Mesenchymal stem cell (in vitro differentiated cells and primary cell): ENCODE measurements at regions not wholly inside any gene's neighbourhood (a gene's known extent, or its start where the extent isn't known, plus 50 kb on each side); places are given as distances from the start of the nearest gene placed in this dataset.

ENCODE experiments used
- DNase-seq: peaks from one replicate; pipeline ENCODE4 v3.0.0-alpha.2; 2013
- H2AFZ ChIP-seq: one replicate; pipeline ENCODE4 v1.6.1; 2013; ENCODE audit warnings: low read depth, mild to moderate bottlenecking, control low read depth, inconsistent platforms, low read length, moderate library complexity
- H2AK5ac ChIP-seq: 2 replicates; pipeline ENCODE4 v1.6.1; 2013; ENCODE audit warnings: low read length, moderate library complexity, mild to moderate bottlenecking, inconsistent platforms; ENCODE audit not compliant: severe bottlenecking
- H2BK120ac ChIP-seq: one replicate; pipeline ENCODE4 v1.6.1; 2013; ENCODE audit warnings: low read depth, mild to moderate bottlenecking, inconsistent platforms, low read length, moderate library complexity
- H2BK12ac ChIP-seq, 2 experiments: one replicate each; pipeline ENCODE4 v1.6.1; 2013; ENCODE audit warnings: inconsistent platforms in 2 of 2, low read length in 2 of 2, mild to moderate bottlenecking in 2 of 2, moderate library complexity in 2 of 2, control low read depth in 1 of 2
- H2BK15ac ChIP-seq: one replicate; pipeline ENCODE4 v1.6.1; 2013; ENCODE audit warnings: mild to moderate bottlenecking, low read depth, inconsistent platforms; ENCODE audit not compliant: poor library complexity, severe bottlenecking
- H2BK5ac ChIP-seq: 2 replicates; pipeline ENCODE4 v1.6.1; 2013; ENCODE audit warnings: low read depth, mild to moderate bottlenecking, low read length, control low read depth, inconsistent platforms; ENCODE audit not compliant: poor library complexity, severe bottlenecking
- H3K14ac ChIP-seq, 2 experiments: one replicate each; pipeline ENCODE4 v1.6.1; 2013; ENCODE audit warnings: inconsistent platforms in 2 of 2, low read length in 2 of 2, control low read depth in 1 of 2, mild to moderate bottlenecking in 1 of 2, moderate library complexity in 1 of 2
- H3K18ac ChIP-seq, 2 experiments: one replicate each; pipeline ENCODE4 v1.6.1; 2013; ENCODE audit warnings: inconsistent platforms in 2 of 2, low read length in 2 of 2, control low read depth in 1 of 2, low read depth in 1 of 2, mild to moderate bottlenecking in 1 of 2
- H3K23ac ChIP-seq, 2 experiments: one replicate each; pipeline ENCODE4 v1.6.1; 2013; ENCODE audit warnings: inconsistent platforms in 2 of 2, low read length in 2 of 2, mild to moderate bottlenecking in 2 of 2, moderate library complexity in 2 of 2, control low read depth in 1 of 2
- H3K27ac ChIP-seq: 2 replicates; pipeline ENCODE4 v1.5.1; 2013; ENCODE audit warnings: mild to moderate bottlenecking, moderate library complexity, low read length, control low read depth, inconsistent platforms; ENCODE audit not compliant: poor library complexity, severe bottlenecking
- H3K27me3 ChIP-seq, 2 experiments: 2 replicates each; pipeline versions ENCODE4 v1.6.1 to v1.7.0; 2013; ENCODE audit warnings: low read length in 2 of 2, mild to moderate bottlenecking in 2 of 2, moderate library complexity in 2 of 2, control low read depth in 1 of 2, inconsistent platforms in 1 of 2; ENCODE audit not compliant: control insufficient read depth in 1 of 2, insufficient read depth in 1 of 2
- H3K36me3 ChIP-seq, 2 experiments: 2 replicates each; pipeline versions ENCODE4 v1.6.1 to v1.7.0; 2013; ENCODE audit warnings: low read length in 2 of 2, control low read depth in 1 of 2, inconsistent platforms in 1 of 2, low read depth in 1 of 2, mild to moderate bottlenecking in 1 of 2; ENCODE audit not compliant: insufficient read depth in 2 of 2, control insufficient read depth in 1 of 2
- H3K4ac ChIP-seq, 2 experiments: one replicate each; pipeline ENCODE4 v1.6.1; 2013; ENCODE audit warnings: inconsistent platforms in 2 of 2, low read length in 2 of 2, mild to moderate bottlenecking in 2 of 2, moderate library complexity in 2 of 2, control low read depth in 1 of 2, low read depth in 1 of 2
- H3K4me1 ChIP-seq: 2 replicates; pipeline ENCODE4 v1.6.1; 2013; ENCODE audit warnings: low read depth, low read length, control low read depth; ENCODE audit not compliant: control insufficient read depth, insufficient read depth
- H3K4me2 ChIP-seq: 2 replicates; pipeline ENCODE4 v1.6.1; 2013; ENCODE audit warnings: low read length, mild to moderate bottlenecking, inconsistent platforms; ENCODE audit not compliant: poor library complexity, severe bottlenecking
- H3K4me3 ChIP-seq, 2 experiments: 2 replicates each; pipeline versions ENCODE4 v1.5.1 to v1.7.0; 2013; ENCODE audit warnings: low read length in 2 of 2, mild to moderate bottlenecking in 2 of 2, control low read depth in 1 of 2, low read depth in 1 of 2; ENCODE audit not compliant: insufficient read depth in 1 of 2
- H3K79me1 ChIP-seq: replicated peaks from 2 replicates; pipeline ENCODE4 v1.6.1; 2013; ENCODE audit warnings: mild to moderate bottlenecking, control low read depth, low read length, inconsistent platforms; ENCODE audit not compliant: poor library complexity, severe bottlenecking
- H3K9ac ChIP-seq: 2 replicates; pipeline ENCODE4 v1.7.0; 2013; ENCODE audit warnings: mild to moderate bottlenecking, low read length, moderate library complexity
- H3K9me3 ChIP-seq: 2 replicates; pipeline ENCODE4 v1.7.0; 2013; ENCODE audit warnings: mild to moderate bottlenecking, low read length; ENCODE audit not compliant: control insufficient read depth
- H4K8ac ChIP-seq: one replicate; pipeline ENCODE4 v1.6.1; 2013; ENCODE audit warnings: inconsistent platforms, mild to moderate bottlenecking, low read length, moderate library complexity
- H4K91ac ChIP-seq: one replicate; pipeline ENCODE4 v1.6.1; 2013; ENCODE audit warnings: mild to moderate bottlenecking, low read length, inconsistent platforms
- WGBS: methylation state at CpG from one replicate; pipeline ENCODE4 v1.1.7; 2013; ENCODE audit warnings: mixed read lengths; 5-methylcytosine and 5-hydroxymethylcytosine counted together

DNA sequence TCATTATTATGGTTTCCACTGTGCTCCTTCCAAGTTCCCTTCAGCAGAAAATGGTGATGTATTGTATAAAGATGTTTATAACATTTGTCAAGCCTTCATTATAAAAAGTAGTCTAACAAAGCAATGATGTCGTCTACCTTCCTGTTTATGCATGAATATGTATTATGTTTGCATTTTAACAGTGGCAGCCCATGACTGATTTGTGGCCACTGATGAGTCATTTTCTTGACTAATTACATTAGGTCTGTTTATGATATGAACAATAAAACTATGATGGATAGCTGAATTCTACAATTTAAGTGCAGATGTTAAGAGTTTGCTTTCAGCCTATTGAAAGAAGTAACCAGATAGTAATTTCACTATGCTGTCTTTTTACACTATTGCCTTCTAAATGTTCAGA lies 75.4 kb upstream of the ADAMTS19 start:
- 86% methylated on average over 1 of the region's 1 CpG for WGBS
- Histone ChIP-seq H3K4me2 (no peak overlapping the region), H3K79me1 (no peaks in the 10 kb centered on the region), H3K4ac (no peak overlapping the region), H4K91ac (no peak overlapping the region), H3K4me1 (no peaks in the 10 kb centered on the region), H3K14ac (no peak overlapping the region), H4K8ac (no peak overlapping the region), H2BK5ac (no peak overlapping the region), H3K36me3 (no peaks in the 10 kb centered on the region), H2AFZ (no peak overlapping the region), H3K27ac (no peak overlapping the region), H3K9ac (no peak overlapping the region), H3K27me3 (no peaks in the 10 kb centered on the region), H2BK12ac (no peak overlapping the region), H3K4me3 (no peak overlapping the region), H2AK5ac (no peak overlapping the region), H3K18ac (no peak overlapping the region), H2BK15ac (no peak overlapping the region), H3K23ac (no peak overlapping the region), H3K9me3 (no peaks in the 10 kb centered on the region), H2BK120ac (no peak overlapping the region)
- no peak for DNase-seq

DNA sequence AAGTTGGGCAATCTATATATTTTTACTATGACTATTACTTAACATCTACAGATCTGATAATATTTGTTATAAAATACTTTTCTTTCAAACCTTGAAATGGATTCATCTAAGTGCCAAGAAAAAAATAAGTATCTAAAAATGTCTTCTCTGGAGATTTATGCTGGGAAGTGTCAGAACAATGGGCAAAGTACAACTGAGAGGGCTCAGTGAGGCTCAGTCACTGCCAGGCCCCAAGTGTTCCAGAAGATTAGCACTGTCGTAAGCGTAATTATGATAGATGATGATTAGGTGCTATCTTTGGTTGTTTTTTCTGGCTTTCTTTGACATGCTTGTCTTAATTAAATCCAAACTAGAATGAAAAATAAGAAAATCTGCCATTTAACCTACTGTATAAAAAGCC lies 72.2 kb upstream of the ADAMTS19 start:
- Histone ChIP-seq H3K27me3 (no peaks in the 10 kb centered on the region), H3K23ac (no peak overlapping the region), H3K36me3 (no peaks in the 10 kb centered on the region), H2AFZ (no peak overlapping the region), H3K4me1 (no peaks in the 10 kb centered on the region), H3K27ac (no peak overlapping the region), H2BK15ac (no peak overlapping the region), H4K91ac (no peak overlapping the region), H2BK120ac (no peak overlapping the region), H3K4ac (no peak overlapping the region), H4K8ac (no peak overlapping the region), H3K4me2 (no peak overlapping the region), H3K9ac (no peak overlapping the region), H2BK12ac (no peak overlapping the region), H2BK5ac (no peak overlapping the region), H3K14ac (no peak overlapping the region), H2AK5ac (no peak overlapping the region), H3K4me3 (no peak overlapping the region), H3K18ac (no peak overlapping the region), H3K9me3 (no peaks in the 10 kb centered on the region), H3K79me1 (no peaks in the 10 kb centered on the region)
- no CpG with 5 or more reads among the region's 2 CpGs for WGBS
- no peak for DNase-seq

DNA sequence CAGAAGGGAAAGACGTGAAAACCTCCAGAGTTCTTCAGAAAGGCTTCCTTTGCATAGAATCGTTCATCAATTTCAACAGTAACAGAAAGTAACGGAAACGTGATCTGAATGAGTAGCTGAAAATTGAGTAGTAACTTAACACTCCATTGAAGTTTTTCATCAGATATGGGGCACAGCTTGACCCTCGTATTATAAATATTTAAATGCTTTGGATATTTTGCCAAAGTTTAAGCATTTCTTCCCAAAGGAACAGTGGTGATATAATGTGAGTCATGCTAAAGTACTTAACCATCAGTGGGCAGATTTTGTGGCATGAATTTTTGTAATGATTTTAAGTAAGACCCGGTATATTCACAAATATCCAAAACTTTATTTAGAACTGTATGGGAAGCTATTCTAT lies 67.4 kb upstream of the ADAMTS19 start:
- Histone ChIP-seq H2AFZ (no peak overlapping the region), H2AK5ac (no peak overlapping the region), H3K36me3 (no peaks in the 10 kb centered on the region), H2BK15ac (no peak overlapping the region), H3K4me2 (no peak overlapping the region), H4K8ac (no peak overlapping the region), H3K4me3 (no peak overlapping the region), H2BK120ac (no peak overlapping the region), H3K4ac (no peak overlapping the region), H3K27me3 (no peaks in the 10 kb centered on the region), H2BK5ac (no peak overlapping the region), H3K9me3 (no peaks in the 10 kb centered on the region), H4K91ac (no peak overlapping the region), H3K18ac (no peak overlapping the region), H2BK12ac (no peak overlapping the region), H3K79me1 (no peaks in the 10 kb centered on the region), H3K23ac (no peak overlapping the region), H3K14ac (no peak overlapping the region), H3K27ac (no peak overlapping the region), H3K9ac (no peak overlapping the region), H3K4me1 (no peaks in the 10 kb centered on the region)
- no CpG with 5 or more reads among the region's 6 CpGs for WGBS
- peak; percentile 30 for DNase-seq

DNA sequence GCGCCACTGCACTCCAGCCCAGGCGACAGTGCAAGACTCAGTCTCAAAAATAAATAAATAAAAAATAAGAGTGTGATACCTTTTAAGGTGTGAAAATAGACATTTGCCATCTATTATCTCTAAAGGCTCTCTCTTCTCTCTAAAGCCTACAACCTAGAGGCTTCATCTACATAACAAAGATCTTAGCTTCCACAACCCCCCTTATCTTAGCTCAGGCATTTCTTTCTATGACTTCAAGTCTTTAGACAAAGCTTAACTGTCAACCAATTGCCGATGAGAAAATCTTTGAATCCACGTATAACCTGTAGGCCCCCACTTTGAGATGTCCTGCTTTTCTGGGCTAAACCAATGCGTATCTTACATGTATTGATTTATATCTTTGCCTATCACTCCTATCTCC lies 64.9 kb upstream of the ADAMTS19 start:
- no peak overlapping the region for H3K14ac ChIP-seq
- 95% methylated on average over 3 of the region's 5 CpGs for WGBS
- no peak overlapping the region for H3K4ac ChIP-seq

More for the DNA sequence above, 64.9 kb upstream of the ADAMTS19 start:
- H3K9ac ChIP-seq = no peak overlapping the region
- no peak for DNase-seq
- H3K4me2 ChIP-seq = no peak overlapping the region
- no peak overlapping the region for H2AK5ac ChIP-seq
- no peak overlapping the region for H4K91ac ChIP-seq
- H2BK5ac ChIP-seq = no peak overlapping the region
- H3K27me3 ChIP-seq = no peaks in the 10 kb centered on the region
- no peak overlapping the region for H2BK12ac ChIP-seq
- H3K9me3 ChIP-seq = no peaks in the 10 kb centered on the region
- H3K27ac ChIP-seq = no peak overlapping the region
- no peak overlapping the region for H2BK15ac ChIP-seq
- H2AFZ ChIP-seq = no peak overlapping the region
- H3K4me1 ChIP-seq = no peaks in the 10 kb centered on the region
- no peak overlapping the region for H2BK120ac ChIP-seq
- H3K18ac ChIP-seq = no peak overlapping the region
- no peaks in the 10 kb centered on the region for H3K79me1 ChIP-seq
- no peaks in the 10 kb centered on the region for H3K36me3 ChIP-seq
- H3K4me3 ChIP-seq = no peak overlapping the region
- H4K8ac ChIP-seq = no peak overlapping the region
- H3K23ac ChIP-seq = no peak overlapping the region
